Activated CD4-positive, alpha-beta memory T cell treated with anti-CD3 and anti-CD28 coated beads for 36 hours (primary cell): ENCODE measurements at regions not wholly inside any gene's neighbourhood (a gene's known extent, or its start where the extent isn't known, plus 50 kb on each side); places are given as distances from the start of the nearest gene placed in this dataset.
"Not testable (repeated sequence)": the region's sequence is repeated elsewhere in the genome, so short reads cannot be mapped to it uniquely, and the experiment has no call there.

ENCODE experiments used
- CTCF ChIA-PET: fragments of 350-600 bp; sonication (Branson Sonifier 250); formaldehyde crosslinking; loops from one replicate; lab custom pipeline; 2021; ENCODE audit warnings: antibody characterized with exemption, inconsistent platforms; lab: Charles Lee
- POLR2A ChIA-PET: fragments of 350-600 bp; sonication (Branson Sonifier 250); formaldehyde crosslinking; loops from one replicate; lab custom pipeline; 2021; ENCODE audit warnings: antibody characterized with exemption; lab: Charles Lee
- DNase-seq: peaks from one replicate; pipeline ENCODE4 v3.0.0-alpha.2; 2020
- H3K27ac Mint-ChIP-seq: one replicate; pipeline ENCODE4 v1.8.0; 2021; ENCODE audit warnings: mixed read lengths
- H3K27me3 Mint-ChIP-seq: one replicate; pipeline ENCODE4 v1.8.0; 2021; ENCODE audit warnings: mixed read lengths
- H3K36me3 Mint-ChIP-seq: one replicate; pipeline ENCODE4 v1.8.0; 2021; ENCODE audit warnings: mixed read lengths
- H3K4me1 Mint-ChIP-seq: one replicate; pipeline ENCODE4 v1.8.0; 2021; ENCODE audit warnings: low read depth, mixed read lengths
- H3K4me3 Mint-ChIP-seq: one replicate; pipeline ENCODE4 v1.8.0; 2021; ENCODE audit warnings: mild to moderate bottlenecking, mixed read lengths
- H3K9me3 Mint-ChIP-seq: one replicate; pipeline ENCODE4 v1.8.0; 2021; ENCODE audit warnings: mixed read lengths
- intact Hi-C: fragments of 100-400 bp; cut with micrococcal nuclease; formaldehyde crosslinking; loops from one replicate; pipeline ENCODE4 v1.15.1; 2023

- DNase-seq, result no peak
- peaks cover 3% of the 10 kb centered on the region for H3K27me3 Mint-ChIP-seq
- no peaks in the 10 kb centered on the region for H3K4me1 Mint-ChIP-seq
- H3K9me3 Mint-ChIP-seq, result no peaks in the 10 kb centered on the region
- H3K4me3 Mint-ChIP-seq, result no peak overlapping the region
- H3K36me3 Mint-ChIP-seq, result no peaks in the 10 kb centered on the region
- ChIA-PET POLR2A (no interaction called here), CTCF (no interaction called here)
- H3K27ac Mint-ChIP-seq, result no peak overlapping the region
- intact Hi-C loops, result no loop called here
Observed at GRCh38 chr9:115690786-115691496, 462.6 kb upstream of the PAPPA start.

- Mint-ChIP-seq H3K4me3 (no peak overlapping the region), H3K27me3 (peaks cover 3% of the 10 kb centered on the region), H3K27ac (no peak overlapping the region), H3K9me3 (no peaks in the 10 kb centered on the region), H3K36me3 (no peaks in the 10 kb centered on the region), H3K4me1 (no peaks in the 10 kb centered on the region)
- intact Hi-C loops, result no loop called here
- POLR2A ChIA-PET, result no interaction called here
- DNase-seq, result no peak
- CTCF ChIA-PET, result no interaction called here
Observed at GRCh38 chr9:115691693-115692092, 461.9 kb upstream of the PAPPA start.

GRCh38 chr9:115692868-115693267 is 460.7 kb upstream of the PAPPA start:
- intact Hi-C loops, H3K4me3 Mint-ChIP-seq, H3K9me3 Mint-ChIP-seq, H3K4me1 Mint-ChIP-seq, POLR2A ChIA-PET, H3K36me3 Mint-ChIP-seq, DNase-seq, H3K27ac Mint-ChIP-seq, H3K27me3 Mint-ChIP-seq, CTCF ChIA-PET: not testable (repeated sequence)

- Mint-ChIP-seq H3K27ac (no peak overlapping the region), H3K4me3 (no peak overlapping the region), H3K9me3 (no peaks in the 10 kb centered on the region), H3K27me3 (peaks cover 3% of the 10 kb centered on the region), H3K4me1 (no peaks in the 10 kb centered on the region), H3K36me3 (no peaks in the 10 kb centered on the region)
- no peak for DNase-seq
- POLR2A ChIA-PET, result no interaction called here
- intact Hi-C loops, result no loop called here
- CTCF ChIA-PET, result no interaction called here
Observed at GRCh38 chr9:115694014-115694413, 459.6 kb upstream of the PAPPA start.

- H3K4me3 Mint-ChIP-seq, result no peak overlapping the region
- ChIA-PET CTCF (no interaction called here), POLR2A (no interaction called here)
- H3K27me3 Mint-ChIP-seq, result peaks cover 1% of the 10 kb centered on the region
- intact Hi-C loops, result no loop called here
- no peaks in the 10 kb centered on the region for H3K9me3 Mint-ChIP-seq
- no peak overlapping the region for H3K27ac Mint-ChIP-seq
- no peaks in the 10 kb centered on the region for H3K36me3 Mint-ChIP-seq
- H3K4me1 Mint-ChIP-seq, result no peaks in the 10 kb centered on the region
- DNase-seq, result no peak
Observed at GRCh38 chr9:115694991-115695390, 458.6 kb upstream of the PAPPA start.

GRCh38 chr9:115712981-115713380 is 440.6 kb upstream of the PAPPA start:
- DNase-seq, result no peak
- ChIA-PET CTCF (no interaction called here), POLR2A (no interaction called here)
- Mint-ChIP-seq H3K4me3 (no peak overlapping the region), H3K36me3 (no peaks in the 10 kb centered on the region), H3K27me3 (no peaks in the 10 kb centered on the region), H3K9me3 (peaks cover 2% of the 10 kb centered on the region), H3K27ac (no peak overlapping the region), H3K4me1 (no peaks in the 10 kb centered on the region)
- intact Hi-C loops, result no loop called here

GRCh38 chr9:115715666-115716065 is 437.9 kb upstream of the PAPPA start:
- intact Hi-C loops, result no loop called here
- Mint-ChIP-seq H3K9me3 (peaks cover 2% of the 10 kb centered on the region), H3K27ac (no peak overlapping the region), H3K36me3 (no peaks in the 10 kb centered on the region), H3K4me3 (no peak overlapping the region), H3K27me3 (no peaks in the 10 kb centered on the region), H3K4me1 (no peaks in the 10 kb centered on the region)
- ChIA-PET POLR2A (no interaction called here), CTCF (no interaction called here)
- DNase-seq, result no peak

- Mint-ChIP-seq H3K4me3 (no peak overlapping the region), H3K4me1 (no peaks in the 10 kb centered on the region), H3K9me3 (peaks cover 2% of the 10 kb centered on the region), H3K27ac (no peak overlapping the region), H3K36me3 (no peaks in the 10 kb centered on the region), H3K27me3 (no peaks in the 10 kb centered on the region)
- intact Hi-C loops, result no loop called here
- ChIA-PET CTCF (no interaction called here), POLR2A (no interaction called here)
- no peak for DNase-seq
Observed at GRCh38 chr9:115717298-115717697, 436.3 kb upstream of the PAPPA start.

GRCh38 chr9:115717711-115718173 is 435.8 kb upstream of the PAPPA start:
- Mint-ChIP-seq H3K9me3 (peaks cover 2% of the 10 kb centered on the region), H3K27me3 (no peaks in the 10 kb centered on the region), H3K4me3 (no peak overlapping the region), H3K27ac (no peak overlapping the region), H3K36me3 (no peaks in the 10 kb centered on the region), H3K4me1 (no peaks in the 10 kb centered on the region)
- intact Hi-C loops, result no loop called here
- ChIA-PET CTCF (no interaction called here), POLR2A (no interaction called here)
- DNase-seq, result no peak

GRCh38 chr9:115730396-115730795 is 423.2 kb upstream of the PAPPA start:
- CTCF ChIA-PET, result no interaction called here
- peaks cover 15% of the 10 kb centered on the region for H3K9me3 Mint-ChIP-seq

GRCh38 chr9:115730845-115731244 is 422.7 kb upstream of the PAPPA start:
- intact Hi-C loops, result no loop called here
- Mint-ChIP-seq H3K27ac (no peak overlapping the region), H3K9me3 (peaks cover 15% of the 10 kb centered on the region), H3K36me3 (no peaks in the 10 kb centered on the region), H3K4me3 (no peak overlapping the region), H3K27me3 (no peaks in the 10 kb centered on the region), H3K4me1 (no peaks in the 10 kb centered on the region)
- POLR2A ChIA-PET, result no interaction called here
- no peak for DNase-seq
- CTCF ChIA-PET, result no interaction called here

More at GRCh38 chr9:115730396-115730795, 423.2 kb upstream of the PAPPA start:
- H3K4me1 Mint-ChIP-seq, result no peaks in the 10 kb centered on the region
- DNase-seq, result no peak
- H3K27ac Mint-ChIP-seq, result no peak overlapping the region
- no peaks in the 10 kb centered on the region for H3K27me3 Mint-ChIP-seq
- intact Hi-C loops, result no loop called here
- POLR2A ChIA-PET, result no interaction called here
- no peaks in the 10 kb centered on the region for H3K36me3 Mint-ChIP-seq
- no peak overlapping the region for H3K4me3 Mint-ChIP-seq

- Mint-ChIP-seq H3K27me3 (no peaks in the 10 kb centered on the region), H3K9me3 (peaks cover 3% of the 10 kb centered on the region), H3K4me1 (no peaks in the 10 kb centered on the region), H3K4me3 (no peak overlapping the region), H3K36me3 (no peaks in the 10 kb centered on the region), H3K27ac (no peak overlapping the region)
- ChIA-PET POLR2A (no interaction called here), CTCF (no interaction called here)
- no peak for DNase-seq
- intact Hi-C loops, result no loop called here
Observed at GRCh38 chr9:115733318-115734110, 420.1 kb upstream of the PAPPA start.
